ENCODE measurements at regions not wholly inside any gene's neighbourhood (a gene's known extent, or its start where the extent isn't known, plus 50 kb on each side); places are given as distances from the start of the nearest gene placed in this dataset.

GRCh38 chr1:102071451-102071850, 74.7 kb upstream of the OLFM3 start:
- DNase-seq (ENCODE audit: low read depth) = no peak

GRCh38 chr1:102050556-102050955, 53.8 kb upstream of the OLFM3 start:
- no peak for DNase-seq (ENCODE audit: low read depth)

- no peak for DNase-seq (ENCODE audit: low read depth)
These were observed 51.0 kb upstream of the OLFM3 start for GRCh38 chr1:102047724-102048123.
